ENCODE measurements at regions not wholly inside any gene's neighbourhood (a gene's known extent, or its start where the extent isn't known, plus 50 kb on each side); places are given as distances from the start of the nearest gene placed in this dataset.

DNA sequence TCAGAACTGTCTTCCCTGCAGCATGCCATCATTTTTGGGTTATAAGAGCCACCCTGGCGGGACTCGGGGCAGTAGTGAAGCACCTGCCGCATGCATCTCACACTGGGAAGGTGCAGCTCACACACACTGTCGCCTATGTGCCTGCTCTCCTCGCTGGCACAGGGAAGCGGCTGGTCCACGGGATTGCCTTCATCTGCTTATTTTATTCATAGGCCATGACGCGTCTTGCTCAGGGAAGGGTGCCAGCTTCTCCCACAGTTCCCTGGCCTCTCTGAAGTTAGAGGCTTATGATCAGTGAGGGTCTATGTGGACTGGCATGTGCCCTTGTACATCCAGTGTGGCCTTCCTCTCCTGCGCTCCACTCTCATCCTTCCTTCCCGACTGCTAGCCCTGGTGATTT, 150.0 kb downstream of the KLF12 start:
- Histone ChIP-seq H3K9me3 (no peaks in the 10 kb centered on the region), H3K4me3 (no peak overlapping the region), H3K4me1 (no peaks in the 10 kb centered on the region), H3K27me3 (ENCODE audit: low read depth) (no peaks in the 10 kb centered on the region), H3K36me3 (replicated peaks) (no peaks in the 10 kb centered on the region)
- no peak for DNase-seq (ENCODE audit: low spot score in 2 of 2)
- in situ Hi-C loops (cut with MboI; ENCODE audit: low sequenced_read_pairs): no loop called here

DNA sequence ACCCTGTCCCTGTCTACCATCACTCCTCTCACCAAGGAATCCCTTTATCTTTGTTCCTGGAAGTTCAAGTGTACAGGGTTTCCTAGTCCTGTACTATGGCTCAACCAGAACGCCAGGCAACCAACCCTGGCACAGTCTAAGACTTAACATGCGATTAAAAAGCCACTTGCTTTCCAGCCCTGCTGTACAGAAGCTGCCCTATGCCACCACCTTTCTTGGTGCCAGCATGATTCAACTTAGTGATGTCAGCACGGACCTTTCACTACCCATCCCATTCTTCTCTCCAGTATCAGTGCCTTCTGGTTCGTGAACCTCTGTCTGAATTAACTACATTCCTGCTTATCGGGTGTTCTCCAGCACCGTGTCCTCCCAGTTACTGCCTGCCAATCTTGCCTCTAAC, 151.1 kb downstream of the KLF12 start:
- DNase-seq (ENCODE audit: low spot score in 2 of 2): no peak
- H3K27me3 ChIP-seq (ENCODE audit: low read depth): no peaks in the 10 kb centered on the region
- H3K9me3 ChIP-seq: no peaks in the 10 kb centered on the region
- H3K36me3 ChIP-seq (replicated peaks): no peaks in the 10 kb centered on the region
- H3K4me3 ChIP-seq: no peak overlapping the region
- H3K4me1 ChIP-seq: no peaks in the 10 kb centered on the region
- in situ Hi-C loops (cut with MboI; ENCODE audit: low sequenced_read_pairs): no loop called here

DNA sequence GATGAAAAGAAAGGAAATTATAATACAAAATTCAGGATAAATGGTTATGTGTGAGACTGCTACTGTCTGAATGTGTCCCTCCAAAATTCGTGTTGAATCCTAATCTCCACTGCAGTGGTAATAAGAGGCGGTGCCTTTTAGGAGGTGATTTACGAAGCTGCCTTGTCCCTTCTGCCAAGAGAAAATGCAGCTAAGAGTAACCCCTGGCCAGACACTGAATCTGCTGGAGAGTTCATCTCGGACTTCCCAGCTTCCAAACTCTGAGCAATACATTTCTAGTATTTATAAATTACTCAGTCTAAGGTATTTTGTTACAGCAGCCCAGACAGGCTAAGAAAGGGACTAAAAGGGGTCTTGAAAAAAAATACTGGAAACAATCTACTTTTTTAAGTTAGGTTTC, 152.6 kb downstream of the KLF12 start:
- H3K36me3 ChIP-seq (replicated peaks): no peaks in the 10 kb centered on the region
- no peak for DNase-seq (ENCODE audit: low spot score in 2 of 2)
- no peaks in the 10 kb centered on the region for H3K4me1 ChIP-seq
- H3K4me3 ChIP-seq: no peak overlapping the region
- H3K9me3 ChIP-seq: no peaks in the 10 kb centered on the region
- no peaks in the 10 kb centered on the region for H3K27me3 ChIP-seq (ENCODE audit: low read depth)
- in situ Hi-C loops (cut with MboI; ENCODE audit: low sequenced_read_pairs): no loop called here

DNA sequence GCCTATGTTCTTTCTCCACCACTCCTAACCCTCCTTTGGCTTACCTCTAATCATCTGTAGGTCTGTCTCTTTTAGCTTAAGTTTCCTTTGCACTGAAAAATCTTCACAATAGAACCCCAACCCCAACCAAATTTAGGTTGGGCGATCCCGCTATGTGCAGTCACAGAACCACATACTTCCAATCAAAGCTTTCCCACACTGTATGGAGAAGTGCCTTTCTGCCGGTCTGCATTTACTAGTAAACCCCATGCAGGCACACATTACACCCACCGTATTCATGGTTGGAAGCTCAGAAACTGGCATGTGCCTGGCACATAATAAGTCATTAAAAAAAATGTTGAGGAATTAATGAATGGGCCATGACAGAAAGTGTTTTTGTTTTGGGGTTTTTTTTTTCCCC, 158.4 kb downstream of the KLF12 start:
- DNase-seq (ENCODE audit: low spot score in 2 of 2): no peak
- in situ Hi-C loops (cut with MboI; ENCODE audit: low sequenced_read_pairs): no loop called here
- Histone ChIP-seq H3K27me3 (ENCODE audit: low read depth) (no peaks in the 10 kb centered on the region), H3K36me3 (replicated peaks) (no peaks in the 10 kb centered on the region), H3K4me1 (no peaks in the 10 kb centered on the region), H3K4me3 (no peak overlapping the region), H3K9me3 (no peaks in the 10 kb centered on the region)

- Histone ChIP-seq H3K36me3 (replicated peaks) (no peaks in the 10 kb centered on the region), H3K9me3 (no peaks in the 10 kb centered on the region), H3K4me1 (no peaks in the 10 kb centered on the region), H3K27me3 (ENCODE audit: low read depth) (no peaks in the 10 kb centered on the region), H3K4me3 (no peak overlapping the region)
- DNase-seq (ENCODE audit: low spot score in 2 of 2): no peak
- in situ Hi-C loops (cut with MboI; ENCODE audit: low sequenced_read_pairs): no loop called here
These were observed 160.2 kb downstream of the KLF12 start for GRCh38 chr13:73974051-73974450.

GRCh38 chr13:73973156-73973555, 161.0 kb downstream of the KLF12 start:
- Histone ChIP-seq H3K4me3 (no peak overlapping the region), H3K9me3 (no peaks in the 10 kb centered on the region), H3K36me3 (replicated peaks) (no peaks in the 10 kb centered on the region), H3K4me1 (no peaks in the 10 kb centered on the region), H3K27me3 (ENCODE audit: low read depth) (no peaks in the 10 kb centered on the region)
- DNase-seq (ENCODE audit: low spot score in 2 of 2): no peak
- in situ Hi-C loops (cut with MboI; ENCODE audit: low sequenced_read_pairs): no loop called here

- Histone ChIP-seq H3K36me3 (replicated peaks) (no peaks in the 10 kb centered on the region), H3K9me3 (no peaks in the 10 kb centered on the region), H3K27me3 (ENCODE audit: low read depth) (no peaks in the 10 kb centered on the region), H3K4me1 (no peaks in the 10 kb centered on the region), H3K4me3 (no peak overlapping the region)
- in situ Hi-C loops (cut with MboI; ENCODE audit: low sequenced_read_pairs): no loop called here
- no peak for DNase-seq (ENCODE audit: low spot score in 2 of 2)
These were observed 161.7 kb downstream of the KLF12 start for GRCh38 chr13:73972545-73972944.

DNA sequence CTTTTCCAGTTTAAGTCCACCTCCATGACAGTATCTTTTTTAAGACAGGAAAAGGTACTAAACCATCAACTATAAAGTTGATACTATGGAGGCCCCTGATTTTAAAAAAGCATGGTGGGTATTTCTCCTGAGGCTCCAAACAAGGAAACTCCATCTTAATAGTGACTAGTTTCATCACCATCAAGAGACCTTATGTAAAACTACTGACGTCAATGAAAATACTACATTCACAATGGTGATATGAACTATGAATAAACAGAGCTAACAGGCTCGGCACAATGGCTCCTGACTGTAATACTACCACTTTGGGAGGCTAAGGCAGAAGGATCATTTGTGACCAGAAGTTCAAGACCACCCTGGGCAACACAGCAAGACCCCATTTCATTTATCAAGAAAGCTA, 162.7 kb downstream of the KLF12 start:
- Histone ChIP-seq H3K36me3 (replicated peaks) (no peaks in the 10 kb centered on the region), H3K4me1 (no peaks in the 10 kb centered on the region), H3K27me3 (ENCODE audit: low read depth) (no peaks in the 10 kb centered on the region), H3K4me3 (no peak overlapping the region), H3K9me3 (no peaks in the 10 kb centered on the region)
- in situ Hi-C loops (cut with MboI; ENCODE audit: low sequenced_read_pairs): no loop called here
- no peak for DNase-seq (ENCODE audit: low spot score in 2 of 2)

- Histone ChIP-seq H3K27me3 (ENCODE audit: low read depth) (no peaks in the 10 kb centered on the region), H3K9me3 (no peaks in the 10 kb centered on the region), H3K4me1 (no peaks in the 10 kb centered on the region), H3K4me3 (no peak overlapping the region), H3K36me3 (replicated peaks) (no peaks in the 10 kb centered on the region)
- DNase-seq (ENCODE audit: low spot score in 2 of 2): no peak
- in situ Hi-C loops (cut with MboI; ENCODE audit: low sequenced_read_pairs): no loop called here
These were observed 163.7 kb downstream of the KLF12 start for GRCh38 chr13:73970421-73971055.

DNA sequence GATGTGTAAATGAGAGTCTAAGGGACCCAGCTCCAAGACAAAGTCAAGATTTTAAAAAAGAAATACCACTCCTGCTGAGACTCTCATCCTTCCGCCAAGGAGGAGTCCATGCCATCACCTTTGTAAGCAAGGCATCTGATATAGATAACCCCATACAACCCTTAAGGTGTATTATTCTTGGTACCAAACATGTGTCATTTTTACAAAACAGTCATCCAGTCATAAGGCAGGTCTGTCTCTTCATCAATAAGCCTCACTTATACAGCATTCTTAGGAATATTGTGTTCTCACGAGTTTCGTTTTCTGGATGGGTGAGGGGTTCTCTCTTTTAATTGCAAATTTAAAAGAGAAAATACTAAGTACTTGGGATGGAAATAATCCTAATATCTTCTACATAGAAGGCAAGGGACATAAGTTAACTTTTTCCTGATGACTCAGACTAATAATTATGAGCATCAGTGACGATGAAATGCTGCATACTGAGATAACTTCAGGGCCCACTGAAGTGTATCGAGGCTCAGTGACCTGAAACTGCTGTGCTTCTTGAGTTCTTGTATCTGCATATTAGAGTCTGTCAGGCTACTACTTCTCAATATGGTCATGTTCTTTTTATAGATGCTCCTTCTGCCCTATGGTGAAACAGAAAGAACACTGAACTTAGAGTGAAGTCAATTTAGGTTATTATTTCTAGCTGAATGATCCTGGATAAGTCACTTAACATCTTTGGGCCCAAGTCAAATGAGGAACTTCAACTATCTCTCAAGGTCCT, 166.6 kb downstream of the KLF12 start:
- no peaks in the 10 kb centered on the region for H3K9me3 ChIP-seq
- H3K36me3 ChIP-seq (replicated peaks): no peaks in the 10 kb centered on the region
- H3K27me3 ChIP-seq (ENCODE audit: low read depth): no peaks in the 10 kb centered on the region
- no peak overlapping the region for H3K4me3 ChIP-seq
- in situ Hi-C loops (cut with MboI; ENCODE audit: low sequenced_read_pairs): no loop called here
- no peak for DNase-seq (ENCODE audit: low spot score in 2 of 2)
- H3K4me1 ChIP-seq: no peaks in the 10 kb centered on the region

GRCh38 chr13:73966331-73966730, 167.9 kb downstream of the KLF12 start:
- in situ Hi-C loops (cut with MboI; ENCODE audit: low sequenced_read_pairs): no loop called here
- H3K4me1 ChIP-seq: no peaks in the 10 kb centered on the region
- no peaks in the 10 kb centered on the region for H3K27me3 ChIP-seq (ENCODE audit: low read depth)
- no peaks in the 10 kb centered on the region for H3K9me3 ChIP-seq
- H3K36me3 ChIP-seq (replicated peaks): no peaks in the 10 kb centered on the region
- no peak overlapping the region for H3K4me3 ChIP-seq
- no peak for DNase-seq (ENCODE audit: low spot score in 2 of 2)

DNA sequence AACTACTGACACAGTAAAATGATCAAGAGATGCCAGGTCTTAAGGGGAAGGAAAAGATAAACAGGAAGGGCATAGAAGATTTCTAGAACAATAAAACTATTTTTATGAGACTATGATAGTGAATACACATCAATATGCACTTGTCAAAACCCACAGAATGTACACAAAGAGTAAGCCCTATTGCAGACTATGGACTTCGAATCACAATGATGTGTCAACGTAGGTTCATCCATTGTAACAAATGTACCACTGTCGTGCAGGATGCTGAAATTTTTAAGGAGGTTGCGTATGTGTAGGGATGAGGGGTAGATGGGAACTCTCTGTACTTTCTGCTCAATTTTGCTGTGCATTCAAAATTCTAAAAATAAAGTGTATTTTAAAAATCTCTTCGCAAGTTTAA, 171.9 kb downstream of the KLF12 start:
- Histone ChIP-seq H3K36me3 (replicated peaks) (no peaks in the 10 kb centered on the region), H3K4me3 (no peak overlapping the region), H3K27me3 (ENCODE audit: low read depth) (no peaks in the 10 kb centered on the region), H3K4me1 (no peaks in the 10 kb centered on the region), H3K9me3 (no peaks in the 10 kb centered on the region)
- DNase-seq (ENCODE audit: low spot score in 2 of 2): no peak
- in situ Hi-C loops (cut with MboI; ENCODE audit: low sequenced_read_pairs): no loop called here

GRCh38 chr13:73961181-73961580, 173.0 kb downstream of the KLF12 start:
- no peaks in the 10 kb centered on the region for H3K4me1 ChIP-seq
- no peaks in the 10 kb centered on the region for H3K27me3 ChIP-seq (ENCODE audit: low read depth)
- no peak overlapping the region for H3K4me3 ChIP-seq
- no peak for DNase-seq (ENCODE audit: low spot score in 2 of 2)
- in situ Hi-C loops (cut with MboI; ENCODE audit: low sequenced_read_pairs): no loop called here
- no peaks in the 10 kb centered on the region for H3K36me3 ChIP-seq (replicated peaks)
- H3K9me3 ChIP-seq: no peaks in the 10 kb centered on the region

DNA sequence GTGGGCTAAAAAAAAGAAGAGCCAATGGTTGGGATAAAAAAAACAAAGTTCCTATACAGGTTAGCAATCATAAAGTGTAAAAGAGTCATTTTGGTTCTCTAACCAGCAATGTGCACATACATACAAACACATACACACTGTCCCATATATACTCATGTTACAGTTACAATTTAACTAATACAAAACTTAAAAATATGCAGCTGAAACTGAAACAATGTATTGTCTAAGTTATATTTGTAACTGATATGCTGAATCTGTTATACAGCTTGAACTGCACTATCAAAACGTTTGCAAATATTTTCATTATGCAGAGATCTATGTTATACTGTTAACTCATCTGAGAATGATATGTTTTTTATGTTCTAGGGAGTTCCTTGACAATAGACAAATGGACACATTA, 173.7 kb downstream of the KLF12 start:
- H3K27me3 ChIP-seq (ENCODE audit: low read depth): no peaks in the 10 kb centered on the region
- H3K9me3 ChIP-seq: no peaks in the 10 kb centered on the region
- in situ Hi-C loops (cut with MboI; ENCODE audit: low sequenced_read_pairs): no loop called here
- no peaks in the 10 kb centered on the region for H3K36me3 ChIP-seq (replicated peaks)
- no peak overlapping the region for H3K4me3 ChIP-seq
- DNase-seq (ENCODE audit: low spot score in 2 of 2): no peak
- H3K4me1 ChIP-seq: no peaks in the 10 kb centered on the region
